ENCODE measurements at regions not wholly inside any gene's neighbourhood (a gene's known extent, or its start where the extent isn't known, plus 50 kb on each side); places are given as distances from the start of the nearest gene placed in this dataset.

GRCh38 chr18:44568342-44568741 is 112.3 kb upstream of the SETBP1 start:
- no peaks in the 10 kb centered on the region for H3K9me3 ChIP-seq (ENCODE audit: control insufficient read depth, insufficient read depth, low read length)
- H3K27ac ChIP-seq (ENCODE audit: low read length) = no peak overlapping the region
- no peaks in the 10 kb centered on the region for H3K36me3 ChIP-seq (ENCODE audit: control insufficient read depth, insufficient read depth, low read length)
- 100% methylated on average over 2 of the region's 2 CpGs for WGBS (ENCODE audit: insufficient coverage)
- ATAC-seq = no peak
- no peaks in the 10 kb centered on the region for H3K27me3 ChIP-seq (ENCODE audit: control insufficient read depth, insufficient read depth, low read length)
- Mint-ChIP-seq H3K4me3 (no peak overlapping the region), H3K27ac (no peak overlapping the region), H3K4me1 (peaks cover 0 to 8% of the 10 kb centered on the region in 2 donors), H3K27me3 (ENCODE audit: low read depth in 2 of 2) (no peaks in the 10 kb centered on the region), H3K36me3 (no peaks in the 10 kb centered on the region), H3K9me3 (no peaks in the 10 kb centered on the region)
- no peak for DNase-seq
- no peak for TF ChIP-seq CTCF (IDR thresholded peaks at IDR 0.05)
- H3K4me1 ChIP-seq (ENCODE audit: control insufficient read depth, insufficient read depth, low read length) = no peaks in the 10 kb centered on the region
- intact Hi-C loops (cut with micrococcal nuclease) = no loop called here
- no peak overlapping the region for H3K4me3 ChIP-seq (ENCODE audit: low read length)

DNA sequence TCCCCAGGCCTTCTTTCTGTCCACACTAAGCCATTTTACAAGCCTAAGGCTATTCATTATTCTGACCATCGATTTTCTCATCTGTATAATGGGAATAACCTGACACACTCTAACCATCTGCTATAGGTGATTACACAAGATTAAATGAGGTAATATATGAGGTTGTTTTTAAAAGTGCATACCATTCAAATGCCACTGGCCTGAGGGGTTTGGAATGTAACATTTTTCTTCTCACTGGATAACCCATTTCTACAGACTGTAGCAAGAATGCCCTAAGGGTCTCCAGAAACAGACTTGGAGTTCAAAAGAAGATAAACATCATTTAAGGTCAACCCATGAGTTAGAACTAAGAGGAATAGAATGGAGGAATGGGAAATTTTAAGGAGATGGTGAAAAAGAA is 111.7 kb upstream of the SETBP1 start:
- Mint-ChIP-seq H3K27me3 (ENCODE audit: low read depth in 2 of 2) (no peaks in the 10 kb centered on the region), H3K36me3 (no peaks in the 10 kb centered on the region), H3K9me3 (no peaks in the 10 kb centered on the region), H3K27ac (no peak overlapping the region), H3K4me1 (peaks cover 0 to 4% of the 10 kb centered on the region in 2 donors), H3K4me3 (no peak overlapping the region)
- no CpG with 5 or more reads among the region's 1 CpG for WGBS (ENCODE audit: insufficient coverage)
- H3K4me3 ChIP-seq (ENCODE audit: low read length) = no peak overlapping the region
- ATAC-seq = no peak
- H3K27me3 ChIP-seq (ENCODE audit: control insufficient read depth, insufficient read depth, low read length) = no peaks in the 10 kb centered on the region
- H3K27ac ChIP-seq (ENCODE audit: low read length) = no peak overlapping the region
- intact Hi-C loops (cut with micrococcal nuclease) = no loop called here
- H3K4me1 ChIP-seq (ENCODE audit: control insufficient read depth, insufficient read depth, low read length) = no peaks in the 10 kb centered on the region
- no peak for DNase-seq
- no peaks in the 10 kb centered on the region for H3K36me3 ChIP-seq (ENCODE audit: control insufficient read depth, insufficient read depth, low read length)
- H3K9me3 ChIP-seq (ENCODE audit: control insufficient read depth, insufficient read depth, low read length) = no peaks in the 10 kb centered on the region
- TF ChIP-seq CTCF (IDR thresholded peaks at IDR 0.05) = no peak

GRCh38 chr18:44569391-44570055 is 111.2 kb upstream of the SETBP1 start:
- Mint-ChIP-seq H3K4me3 (no peak overlapping the region), H3K27me3 (ENCODE audit: low read depth in 2 of 2) (no peaks in the 10 kb centered on the region), H3K4me1 (peaks cover 0 to 4% of the 10 kb centered on the region in 2 donors), H3K27ac (no peak overlapping the region), H3K36me3 (no peaks in the 10 kb centered on the region), H3K9me3 (no peaks in the 10 kb centered on the region)
- no peak for DNase-seq
- H3K4me1 ChIP-seq (ENCODE audit: control insufficient read depth, insufficient read depth, low read length) = no peaks in the 10 kb centered on the region
- 82% methylated on average over 1 of the region's 1 CpG for WGBS (ENCODE audit: insufficient coverage)
- no peaks in the 10 kb centered on the region for H3K27me3 ChIP-seq (ENCODE audit: control insufficient read depth, insufficient read depth, low read length)
- intact Hi-C loops (cut with micrococcal nuclease) = no loop called here
- ATAC-seq = no peak
- H3K9me3 ChIP-seq (ENCODE audit: control insufficient read depth, insufficient read depth, low read length) = no peaks in the 10 kb centered on the region
- no peaks in the 10 kb centered on the region for H3K36me3 ChIP-seq (ENCODE audit: control insufficient read depth, insufficient read depth, low read length)
- no peak overlapping the region for H3K27ac ChIP-seq (ENCODE audit: low read length)
- no peak for TF ChIP-seq CTCF (IDR thresholded peaks at IDR 0.05)
- no peak overlapping the region for H3K4me3 ChIP-seq (ENCODE audit: low read length)

Measured in natural killer cell (primary cell).